PFSK-1 (cell line): ENCODE measurements at regions not wholly inside any gene's neighbourhood (a gene's known extent, or its start where the extent isn't known, plus 50 kb on each side); places are given as distances from the start of the nearest gene placed in this dataset.

Experiments
- FOXP2 ChIP-seq: optimal IDR thresholded peaks from 2 replicates; pipeline ENCODE3; 2011; ENCODE audit warnings: borderline replicate concordance, control low read depth, inconsistent platforms; ENCODE audit not compliant: insufficient read depth; ENCODE audit errors: extremely low read length, extremely low read depth
- POLR2AphosphoS5 ChIP-seq: IDR thresholded peaks from 2 replicates; pipeline ENCODE4 v1.6.1; 2012; ENCODE audit warnings: low read depth, mild to moderate bottlenecking, control low read depth, low read length, moderate library complexity
- SIN3A ChIP-seq: IDR thresholded peaks from 2 replicates; pipeline ENCODE4 v1.6.1; 2012; ENCODE audit warnings: mild to moderate bottlenecking, low read length, moderate library complexity, borderline replicate concordance; ENCODE audit not compliant: insufficient read depth
- TAF1 ChIP-seq: IDR thresholded peaks from 2 replicates; pipeline ENCODE4 v1.6.1; 2012; ENCODE audit warnings: low read length, control low read depth, borderline replicate concordance; ENCODE audit not compliant: insufficient read depth
- TF ChIP-seq, protein P1 (sequence below), 2 experiments: IDR thresholded peaks; 2 replicates each; pipeline versions ENCODE4 v1.6.1 to v1.8.0; 2011 to 2012; ENCODE audit warnings: low read depth in 2 of 2, low read length in 2 of 2, control low read depth in 1 of 2, inconsistent platforms in 1 of 2, mild to moderate bottlenecking in 1 of 2, moderate library complexity in 1 of 2; ENCODE audit not compliant: insufficient read depth in 1 of 2

GRCh38 chr4:136831553-136831952 is 700.7 kb downstream of the PCDH18 start:
- TF ChIP-seq TAF1 (no peak), SIN3A (no peak), FOXP2 (no peak), POLR2AphosphoS5 (no peak)
- TF ChIP-seq, protein P1, sequence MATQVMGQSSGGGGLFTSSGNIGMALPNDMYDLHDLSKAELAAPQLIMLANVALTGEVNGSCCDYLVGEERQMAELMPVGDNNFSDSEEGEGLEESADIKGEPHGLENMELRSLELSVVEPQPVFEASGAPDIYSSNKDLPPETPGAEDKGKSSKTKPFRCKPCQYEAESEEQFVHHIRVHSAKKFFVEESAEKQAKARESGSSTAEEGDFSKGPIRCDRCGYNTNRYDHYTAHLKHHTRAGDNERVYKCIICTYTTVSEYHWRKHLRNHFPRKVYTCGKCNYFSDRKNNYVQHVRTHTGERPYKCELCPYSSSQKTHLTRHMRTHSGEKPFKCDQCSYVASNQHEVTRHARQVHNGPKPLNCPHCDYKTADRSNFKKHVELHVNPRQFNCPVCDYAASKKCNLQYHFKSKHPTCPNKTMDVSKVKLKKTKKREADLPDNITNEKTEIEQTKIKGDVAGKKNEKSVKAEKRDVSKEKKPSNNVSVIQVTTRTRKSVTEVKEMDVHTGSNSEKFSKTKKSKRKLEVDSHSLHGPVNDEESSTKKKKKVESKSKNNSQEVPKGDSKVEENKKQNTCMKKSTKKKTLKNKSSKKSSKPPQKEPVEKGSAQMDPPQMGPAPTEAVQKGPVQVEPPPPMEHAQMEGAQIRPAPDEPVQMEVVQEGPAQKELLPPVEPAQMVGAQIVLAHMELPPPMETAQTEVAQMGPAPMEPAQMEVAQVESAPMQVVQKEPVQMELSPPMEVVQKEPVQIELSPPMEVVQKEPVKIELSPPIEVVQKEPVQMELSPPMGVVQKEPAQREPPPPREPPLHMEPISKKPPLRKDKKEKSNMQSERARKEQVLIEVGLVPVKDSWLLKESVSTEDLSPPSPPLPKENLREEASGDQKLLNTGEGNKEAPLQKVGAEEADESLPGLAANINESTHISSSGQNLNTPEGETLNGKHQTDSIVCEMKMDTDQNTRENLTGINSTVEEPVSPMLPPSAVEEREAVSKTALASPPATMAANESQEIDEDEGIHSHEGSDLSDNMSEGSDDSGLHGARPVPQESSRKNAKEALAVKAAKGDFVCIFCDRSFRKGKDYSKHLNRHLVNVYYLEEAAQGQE (IDR thresholded peaks at IDR 0.05; ENCODE audit: insufficient read depth in 1 of 2, low read depth in 2 of 2, low read length in 2 of 2) = no peak

DNA sequence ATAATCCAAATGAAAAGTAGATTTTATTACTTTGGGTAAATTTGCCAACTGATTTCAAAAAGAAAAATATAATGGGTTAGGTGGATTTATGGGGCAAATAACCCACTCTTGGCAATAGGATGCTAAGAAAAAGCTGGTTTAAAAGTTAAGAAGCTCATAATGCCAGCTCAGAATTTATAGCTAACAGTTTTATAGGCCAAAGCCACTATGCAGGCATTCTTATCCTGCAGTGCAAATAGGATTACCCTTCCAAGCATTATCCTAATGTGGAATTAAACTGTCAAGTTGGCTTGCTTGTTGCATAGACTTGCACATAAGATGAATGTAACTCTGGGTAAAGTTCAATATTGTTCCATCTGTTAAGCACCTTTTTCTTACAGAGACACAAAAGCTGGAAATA is 703.0 kb downstream of the PCDH18 start:
- no peak for TF ChIP-seq POLR2AphosphoS5
- no peak for TF ChIP-seq TAF1
- TF ChIP-seq FOXP2 = no peak
- TF ChIP-seq, protein P1 (IDR thresholded peaks at IDR 0.05; ENCODE audit: insufficient read depth in 1 of 2, low read depth in 2 of 2, low read length in 2 of 2) = no peak
- TF ChIP-seq SIN3A = no peak

DNA sequence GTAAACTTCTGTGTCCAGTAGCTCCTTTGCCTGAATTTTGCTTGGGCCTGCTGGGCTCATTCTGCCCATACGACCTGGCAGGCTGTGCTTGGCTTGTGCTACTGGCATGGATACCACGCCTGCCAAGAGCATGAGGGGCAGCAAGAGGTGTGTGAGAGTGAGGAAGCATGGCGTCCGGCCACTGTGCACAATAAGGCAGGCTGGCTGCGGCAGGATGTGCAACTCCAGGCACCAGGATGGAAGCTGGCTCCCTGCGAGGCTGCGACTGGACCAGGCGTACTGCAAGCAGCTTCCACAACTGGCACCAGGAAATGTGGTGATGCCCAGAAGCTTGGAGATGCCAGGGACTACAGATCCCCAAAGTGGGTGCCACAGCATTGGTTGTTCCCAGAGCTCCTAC is 709.3 kb downstream of the PCDH18 start:
- TF ChIP-seq TAF1 = no peak
- TF ChIP-seq, protein P1 (IDR thresholded peaks at IDR 0.05; ENCODE audit: insufficient read depth in 1 of 2, low read depth in 2 of 2, low read length in 2 of 2) = no peak
- no peak for TF ChIP-seq FOXP2
- TF ChIP-seq POLR2AphosphoS5 = no peak
- TF ChIP-seq SIN3A = no peak

GRCh38 chr4:136818811-136819330 is 713.4 kb downstream of the PCDH18 start:
- TF ChIP-seq TAF1 (no peak), SIN3A (no peak), FOXP2 (no peak), POLR2AphosphoS5 (no peak)
- TF ChIP-seq, protein P1 (IDR thresholded peaks at IDR 0.05; ENCODE audit: insufficient read depth in 1 of 2, low read depth in 2 of 2, low read length in 2 of 2) = no peak
